ENCODE measurements at regions not wholly inside any gene's neighbourhood (a gene's known extent, or its start where the extent isn't known, plus 50 kb on each side); places are given as distances from the start of the nearest gene placed in this dataset.

- H4K91ac ChIP-seq (ENCODE audit: low read length) = no peak overlapping the region
- DNase-seq = no peak
- no peak overlapping the region for H2AK5ac ChIP-seq (ENCODE audit: low read length, severe bottlenecking)
- no peak overlapping the region for H2BK15ac ChIP-seq (ENCODE audit: low read depth, poor library complexity, severe bottlenecking)
- H2BK12ac ChIP-seq (ENCODE audit: low read length in 2 of 2) = no peak overlapping the region
- H2BK5ac ChIP-seq (ENCODE audit: low read depth, low read length, poor library complexity, severe bottlenecking) = no peak overlapping the region
- H3K4me2 ChIP-seq (ENCODE audit: low read length, poor library complexity, severe bottlenecking) = no peak overlapping the region
- no peak overlapping the region for H3K4me3 ChIP-seq (ENCODE audit: insufficient read depth in 1 of 2, low read depth in 1 of 2, low read length in 2 of 2)
- no peaks in the 10 kb centered on the region for H3K79me1 ChIP-seq (replicated peaks; ENCODE audit: low read length, poor library complexity, severe bottlenecking)
- peaks cover 3% of the 10 kb centered on the region for H3K9me3 ChIP-seq (ENCODE audit: control insufficient read depth, low read length)
- no peaks in the 10 kb centered on the region for H3K27me3 ChIP-seq (ENCODE audit: control insufficient read depth in 1 of 2, insufficient read depth in 1 of 2, low read length in 2 of 2)
- no peak overlapping the region for H3K4ac ChIP-seq (ENCODE audit: low read depth in 1 of 2, low read length in 2 of 2)
- WGBS = 96% methylated on average over 14 of the region's 15 CpGs
- no peak overlapping the region for H4K8ac ChIP-seq (ENCODE audit: low read length)
- no peak overlapping the region for H3K9ac ChIP-seq (ENCODE audit: low read length)
- no peak overlapping the region for H2AFZ ChIP-seq (ENCODE audit: low read depth, low read length)
- H3K18ac ChIP-seq (ENCODE audit: low read depth in 1 of 2, low read length in 2 of 2) = no peak overlapping the region
- no peak overlapping the region for H3K23ac ChIP-seq (ENCODE audit: low read length in 2 of 2)
- no peaks in the 10 kb centered on the region for H3K36me3 ChIP-seq (ENCODE audit: control insufficient read depth in 1 of 2, insufficient read depth in 2 of 2, low read depth in 1 of 2, low read length in 2 of 2)
- H2BK120ac ChIP-seq (ENCODE audit: low read depth, low read length) = no peak overlapping the region
- H3K27ac ChIP-seq (ENCODE audit: low read length, poor library complexity, severe bottlenecking) = no peak overlapping the region
- H3K4me1 ChIP-seq (ENCODE audit: control insufficient read depth, insufficient read depth, low read depth, low read length) = no peaks in the 10 kb centered on the region
- no peak overlapping the region for H3K14ac ChIP-seq (ENCODE audit: low read length in 2 of 2)
These were observed 197.5 kb upstream of the C1orf87 start for GRCh38 chr1:60271041-60271440.

GRCh38 chr1:60268451-60268850 is 194.9 kb upstream of the C1orf87 start:
- H4K91ac ChIP-seq (ENCODE audit: low read length) = no peak overlapping the region
- H3K9me3 ChIP-seq (ENCODE audit: control insufficient read depth, low read length) = peaks cover 3% of the 10 kb centered on the region
- 92% methylated on average over 2 of the region's 2 CpGs for WGBS
- no peak overlapping the region for H2BK5ac ChIP-seq (ENCODE audit: low read depth, low read length, poor library complexity, severe bottlenecking)
- H2BK15ac ChIP-seq (ENCODE audit: low read depth, poor library complexity, severe bottlenecking) = no peak overlapping the region
- H2BK12ac ChIP-seq (ENCODE audit: low read length in 2 of 2) = no peak overlapping the region
- H3K9ac ChIP-seq (ENCODE audit: low read length) = no peak overlapping the region
- H3K14ac ChIP-seq (ENCODE audit: low read length in 2 of 2) = no peak overlapping the region
- no peak overlapping the region for H3K18ac ChIP-seq (ENCODE audit: low read depth in 1 of 2, low read length in 2 of 2)
- H3K36me3 ChIP-seq (ENCODE audit: control insufficient read depth in 1 of 2, insufficient read depth in 2 of 2, low read depth in 1 of 2, low read length in 2 of 2) = no peaks in the 10 kb centered on the region
- no peaks in the 10 kb centered on the region for H3K79me1 ChIP-seq (replicated peaks; ENCODE audit: low read length, poor library complexity, severe bottlenecking)
- H3K4me1 ChIP-seq (ENCODE audit: control insufficient read depth, insufficient read depth, low read depth, low read length) = no peaks in the 10 kb centered on the region
- H3K4me3 ChIP-seq (ENCODE audit: insufficient read depth in 1 of 2, low read depth in 1 of 2, low read length in 2 of 2) = no peak overlapping the region
- no peaks in the 10 kb centered on the region for H3K27me3 ChIP-seq (ENCODE audit: control insufficient read depth in 1 of 2, insufficient read depth in 1 of 2, low read length in 2 of 2)
- no peak for DNase-seq
- H3K4me2 ChIP-seq (ENCODE audit: low read length, poor library complexity, severe bottlenecking) = no peak overlapping the region
- no peak overlapping the region for H3K27ac ChIP-seq (ENCODE audit: low read length, poor library complexity, severe bottlenecking)
- no peak overlapping the region for H3K4ac ChIP-seq (ENCODE audit: low read depth in 1 of 2, low read length in 2 of 2)
- H4K8ac ChIP-seq (ENCODE audit: low read length) = no peak overlapping the region
- H3K23ac ChIP-seq (ENCODE audit: low read length in 2 of 2) = no peak overlapping the region
- no peak overlapping the region for H2AK5ac ChIP-seq (ENCODE audit: low read length, severe bottlenecking)
- no peak overlapping the region for H2AFZ ChIP-seq (ENCODE audit: low read depth, low read length)
- no peak overlapping the region for H2BK120ac ChIP-seq (ENCODE audit: low read depth, low read length)

- Histone ChIP-seq H2BK15ac (ENCODE audit: low read depth, poor library complexity, severe bottlenecking) (no peak overlapping the region), H3K4me2 (ENCODE audit: low read length, poor library complexity, severe bottlenecking) (no peak overlapping the region), H3K36me3 (ENCODE audit: control insufficient read depth in 1 of 2, insufficient read depth in 2 of 2, low read depth in 1 of 2, low read length in 2 of 2) (no peaks in the 10 kb centered on the region), H2BK120ac (ENCODE audit: low read depth, low read length) (no peak overlapping the region), H3K79me1 (replicated peaks; ENCODE audit: low read length, poor library complexity, severe bottlenecking) (no peaks in the 10 kb centered on the region), H3K23ac (ENCODE audit: low read length in 2 of 2) (no peak overlapping the region), H3K4me3 (ENCODE audit: insufficient read depth in 1 of 2, low read depth in 1 of 2, low read length in 2 of 2) (no peak overlapping the region), H3K14ac (ENCODE audit: low read length in 2 of 2) (no peak overlapping the region), H3K4me1 (ENCODE audit: control insufficient read depth, insufficient read depth, low read depth, low read length) (no peaks in the 10 kb centered on the region), H2BK12ac (ENCODE audit: low read length in 2 of 2) (no peak overlapping the region), H3K9ac (ENCODE audit: low read length) (no peak overlapping the region), H4K8ac (ENCODE audit: low read length) (no peak overlapping the region), H3K18ac (ENCODE audit: low read depth in 1 of 2, low read length in 2 of 2) (no peak overlapping the region), H2AFZ (ENCODE audit: low read depth, low read length) (no peak overlapping the region), H3K27ac (ENCODE audit: low read length, poor library complexity, severe bottlenecking) (no peak overlapping the region), H4K91ac (ENCODE audit: low read length) (no peak overlapping the region), H2BK5ac (ENCODE audit: low read depth, low read length, poor library complexity, severe bottlenecking) (no peak overlapping the region), H2AK5ac (ENCODE audit: low read length, severe bottlenecking) (no peak overlapping the region), H3K4ac (ENCODE audit: low read depth in 1 of 2, low read length in 2 of 2) (no peak overlapping the region), H3K27me3 (ENCODE audit: control insufficient read depth in 1 of 2, insufficient read depth in 1 of 2, low read length in 2 of 2) (no peaks in the 10 kb centered on the region), H3K9me3 (ENCODE audit: control insufficient read depth, low read length) (peaks cover 3% of the 10 kb centered on the region)
- no peak for DNase-seq
- WGBS = no CpG with 5 or more reads among the region's 3 CpGs
These were observed 192.3 kb upstream of the C1orf87 start for GRCh38 chr1:60265560-60266535.

GRCh38 chr1:60262701-60263100 is 189.1 kb upstream of the C1orf87 start:
- Histone ChIP-seq H2BK120ac (ENCODE audit: low read depth, low read length) (no peak overlapping the region), H3K9ac (ENCODE audit: low read length) (no peak overlapping the region), H3K79me1 (replicated peaks; ENCODE audit: low read length, poor library complexity, severe bottlenecking) (no peaks in the 10 kb centered on the region), H3K18ac (ENCODE audit: low read depth in 1 of 2, low read length in 2 of 2) (no peak overlapping the region), H3K4ac (ENCODE audit: low read depth in 1 of 2, low read length in 2 of 2) (no peak overlapping the region), H2AFZ (ENCODE audit: low read depth, low read length) (no peak overlapping the region), H3K27ac (ENCODE audit: low read length, poor library complexity, severe bottlenecking) (no peak overlapping the region), H3K9me3 (ENCODE audit: control insufficient read depth, low read length) (no peaks in the 10 kb centered on the region), H3K4me2 (ENCODE audit: low read length, poor library complexity, severe bottlenecking) (no peak overlapping the region), H3K27me3 (ENCODE audit: control insufficient read depth in 1 of 2, insufficient read depth in 1 of 2, low read length in 2 of 2) (no peaks in the 10 kb centered on the region), H2AK5ac (ENCODE audit: low read length, severe bottlenecking) (no peak overlapping the region), H3K36me3 (ENCODE audit: control insufficient read depth in 1 of 2, insufficient read depth in 2 of 2, low read depth in 1 of 2, low read length in 2 of 2) (no peaks in the 10 kb centered on the region), H4K8ac (ENCODE audit: low read length) (no peak overlapping the region), H2BK5ac (ENCODE audit: low read depth, low read length, poor library complexity, severe bottlenecking) (no peak overlapping the region), H3K14ac (ENCODE audit: low read length in 2 of 2) (no peak overlapping the region), H4K91ac (ENCODE audit: low read length) (no peak overlapping the region), H3K23ac (ENCODE audit: low read length in 2 of 2) (no peak overlapping the region), H2BK15ac (ENCODE audit: low read depth, poor library complexity, severe bottlenecking) (no peak overlapping the region), H3K4me1 (ENCODE audit: control insufficient read depth, insufficient read depth, low read depth, low read length) (no peaks in the 10 kb centered on the region), H2BK12ac (ENCODE audit: low read length in 2 of 2) (no peak overlapping the region), H3K4me3 (ENCODE audit: insufficient read depth in 1 of 2, low read depth in 1 of 2, low read length in 2 of 2) (no peak overlapping the region)
- no peak for DNase-seq
- WGBS = 83% methylated on average over 1 of the region's 2 CpGs
